ENCODE measurements at regions not wholly inside any gene's neighbourhood (a gene's known extent, or its start where the extent isn't known, plus 50 kb on each side); places are given as distances from the start of the nearest gene placed in this dataset.

- H3F3A ChIP-seq (ENCODE audit: insufficient read depth, low read length) = no peaks in the 10 kb centered on the region
- no peak for DNase-seq
- TF ChIP-seq EZH2phosphoT487 (IDR thresholded peaks at IDR 0.05; ENCODE audit: low read length) (no peak), EZH2 (optimal IDR thresholded peaks at IDR 0.05; ENCODE audit: low read depth, low read length) (no peak)
- no peak overlapping the region for H3K4me3 ChIP-seq (ENCODE audit: low read length)
- no peaks in the 10 kb centered on the region for H3K9me2 ChIP-seq (replicated peaks; ENCODE audit: insufficient read depth, low read length)
- H3K27me3 ChIP-seq (replicated peaks; ENCODE audit: insufficient read depth, low read length) = no peaks in the 10 kb centered on the region
- H3K4me1 ChIP-seq (ENCODE audit: low read length) = no peaks in the 10 kb centered on the region
- no peak overlapping the region for H3K9ac ChIP-seq (ENCODE audit: low read length)
- H4K20me1 ChIP-seq (ENCODE audit: insufficient read depth, low read length) = no peaks in the 10 kb centered on the region
- no peaks in the 10 kb centered on the region for H3K36me3 ChIP-seq (replicated peaks; ENCODE audit: insufficient read depth, low read length)
- no peaks in the 10 kb centered on the region for H3K79me2 ChIP-seq (ENCODE audit: low read length)
- H2AFZ ChIP-seq (ENCODE audit: low read length) = no peak overlapping the region
- no peak overlapping the region for H3K4me2 ChIP-seq (ENCODE audit: low read depth, low read length)
- no peak overlapping the region for H3K27ac ChIP-seq (ENCODE audit: low read length)
- H3K9me3 ChIP-seq (replicated peaks; ENCODE audit: insufficient read depth, low read length) = no peaks in the 10 kb centered on the region
These were observed 287.2 kb upstream of the GYPC start for GRCh38 chr2:126368758-126369157.

GRCh38 chr2:126370201-126370600, 285.8 kb upstream of the GYPC start:
- Histone ChIP-seq H3K36me3 (replicated peaks; ENCODE audit: insufficient read depth, low read length) (no peaks in the 10 kb centered on the region), H3K79me2 (ENCODE audit: low read length) (no peaks in the 10 kb centered on the region), H4K20me1 (ENCODE audit: insufficient read depth, low read length) (no peaks in the 10 kb centered on the region), H3K9ac (ENCODE audit: low read length) (no peak overlapping the region), H3K27me3 (replicated peaks; ENCODE audit: insufficient read depth, low read length) (no peaks in the 10 kb centered on the region), H3K9me2 (replicated peaks; ENCODE audit: insufficient read depth, low read length) (no peaks in the 10 kb centered on the region), H3K27ac (ENCODE audit: low read length) (no peak overlapping the region), H3F3A (ENCODE audit: insufficient read depth, low read length) (no peaks in the 10 kb centered on the region), H3K4me1 (ENCODE audit: low read length) (no peaks in the 10 kb centered on the region), H3K9me3 (replicated peaks; ENCODE audit: insufficient read depth, low read length) (no peaks in the 10 kb centered on the region), H3K4me2 (ENCODE audit: low read depth, low read length) (no peak overlapping the region), H2AFZ (ENCODE audit: low read length) (no peak overlapping the region), H3K4me3 (ENCODE audit: low read length) (no peak overlapping the region)
- TF ChIP-seq EZH2phosphoT487 (IDR thresholded peaks at IDR 0.05; ENCODE audit: low read length) (no peak), CTCF (IDR thresholded peaks at IDR 0.05; ENCODE audit: low read length) (no peak), EZH2 (optimal IDR thresholded peaks at IDR 0.05; ENCODE audit: low read depth, low read length) (no peak)
- no peak for DNase-seq

- no peak for TF ChIP-seq CTCF (IDR thresholded peaks at IDR 0.05; ENCODE audit: low read length)
- no peak for TF ChIP-seq EZH2 (optimal IDR thresholded peaks at IDR 0.05; ENCODE audit: low read depth, low read length)
- TF ChIP-seq EZH2phosphoT487 (IDR thresholded peaks at IDR 0.05; ENCODE audit: low read length) = no peak
- H3K9ac ChIP-seq (ENCODE audit: low read length) = no peak overlapping the region
- no peak for DNase-seq
These were observed 283.6 kb upstream of the GYPC start for GRCh38 chr2:126372406-126372805.

GRCh38 chr2:126378176-126378575, 277.8 kb upstream of the GYPC start:
- Histone ChIP-seq H3K4me1 (ENCODE audit: low read length) (no peaks in the 10 kb centered on the region), H2AFZ (ENCODE audit: low read length) (no peak overlapping the region), H3F3A (ENCODE audit: insufficient read depth, low read length) (no peaks in the 10 kb centered on the region), H4K20me1 (ENCODE audit: insufficient read depth, low read length) (no peaks in the 10 kb centered on the region), H3K9ac (ENCODE audit: low read length) (no peak overlapping the region), H3K9me3 (replicated peaks; ENCODE audit: insufficient read depth, low read length) (no peaks in the 10 kb centered on the region), H3K9me2 (replicated peaks; ENCODE audit: insufficient read depth, low read length) (no peaks in the 10 kb centered on the region), H3K27me3 (replicated peaks; ENCODE audit: insufficient read depth, low read length) (no peaks in the 10 kb centered on the region), H3K4me3 (ENCODE audit: low read length) (no peak overlapping the region), H3K4me2 (ENCODE audit: low read depth, low read length) (no peak overlapping the region), H3K79me2 (ENCODE audit: low read length) (no peaks in the 10 kb centered on the region), H3K36me3 (replicated peaks; ENCODE audit: insufficient read depth, low read length) (no peaks in the 10 kb centered on the region), H3K27ac (ENCODE audit: low read length) (no peak overlapping the region)
- TF ChIP-seq CTCF (IDR thresholded peaks at IDR 0.05; ENCODE audit: low read length) = no peak
- TF ChIP-seq EZH2phosphoT487 (IDR thresholded peaks at IDR 0.05; ENCODE audit: low read length) = no peak
- TF ChIP-seq EZH2 (optimal IDR thresholded peaks at IDR 0.05; ENCODE audit: low read depth, low read length) = no peak
- no peak for DNase-seq

More at GRCh38 chr2:126372406-126372805, 283.6 kb upstream of the GYPC start:
- no peaks in the 10 kb centered on the region for H4K20me1 ChIP-seq (ENCODE audit: insufficient read depth, low read length)
- no peaks in the 10 kb centered on the region for H3K9me3 ChIP-seq (replicated peaks; ENCODE audit: insufficient read depth, low read length)
- no peak overlapping the region for H3K27ac ChIP-seq (ENCODE audit: low read length)
- no peaks in the 10 kb centered on the region for H3K36me3 ChIP-seq (replicated peaks; ENCODE audit: insufficient read depth, low read length)
- no peaks in the 10 kb centered on the region for H3F3A ChIP-seq (ENCODE audit: insufficient read depth, low read length)
- H3K79me2 ChIP-seq (ENCODE audit: low read length) = no peaks in the 10 kb centered on the region
- no peak overlapping the region for H2AFZ ChIP-seq (ENCODE audit: low read length)
- H3K4me2 ChIP-seq (ENCODE audit: low read depth, low read length) = no peak overlapping the region
- no peak overlapping the region for H3K4me3 ChIP-seq (ENCODE audit: low read length)
- H3K27me3 ChIP-seq (replicated peaks; ENCODE audit: insufficient read depth, low read length) = no peaks in the 10 kb centered on the region
- no peaks in the 10 kb centered on the region for H3K4me1 ChIP-seq (ENCODE audit: low read length)
- no peaks in the 10 kb centered on the region for H3K9me2 ChIP-seq (replicated peaks; ENCODE audit: insufficient read depth, low read length)
